ENCODE measurements at regions not wholly inside any gene's neighbourhood (a gene's known extent, or its start where the extent isn't known, plus 50 kb on each side); places are given as distances from the start of the nearest gene placed in this dataset.

- Histone ChIP-seq H3K4me1 (peaks cover 0 to 7% (median 0%) of the 10 kb centered on the region in 4 donors), H3K27me3 (no peaks in the 10 kb centered on the region), H3K9me3 (no peaks in the 10 kb centered on the region), H3K4me3 (no peak overlapping the region), H3K36me3 (no peaks in the 10 kb centered on the region), H3K27ac (no peak overlapping the region)
- TF ChIP-seq EP300 (IDR thresholded peaks at IDR 0.05; ENCODE audit: low read depth) (no peak), POLR2A (IDR thresholded peaks at IDR 0.05) (no peak), POLR2AphosphoS5 (IDR thresholded peaks at IDR 0.05) (no peak), CTCF (IDR thresholded peaks at IDR 0.05) (no peak)
- DNase-seq = no peak
- 66 to 78% methylated on average over 2 to 4 of the region's 4 CpGs for WGBS, 2 donors (ENCODE audit: low coverage in 1 of 2)
- in situ Hi-C loops (cut with MboI; ENCODE audit: low pct_ligation_motif_present in 1 of 4, low pct_unique_long_range_greater_than_20kb in 1 of 4, low sequenced_read_pairs in 3 of 4) = no loop called here
- intact Hi-C loops (cut with DNase I; ENCODE audit: low total_unique reads) = no loop called here
Measured at GRCh38 chr1:116224561-116224960, 113.4 kb downstream of the MAB21L3 start.

- Histone ChIP-seq H3K4me1 (peaks cover 0 to 7% (median 0%) of the 10 kb centered on the region in 4 donors), H3K4me3 (no peak overlapping the region), H3K36me3 (no peaks in the 10 kb centered on the region), H3K9me3 (no peaks in the 10 kb centered on the region), H3K27me3 (no peaks in the 10 kb centered on the region), H3K27ac (no peak overlapping the region)
- TF ChIP-seq EP300 (IDR thresholded peaks at IDR 0.05; ENCODE audit: low read depth) (no peak), POLR2A (IDR thresholded peaks at IDR 0.05) (no peak), POLR2AphosphoS5 (IDR thresholded peaks at IDR 0.05) (no peak), CTCF (IDR thresholded peaks at IDR 0.05) (no peak)
- intact Hi-C loops (cut with DNase I; ENCODE audit: low total_unique reads) (loop anchor here (5.0 kb wide), 1 partner anchor 1561 kb away; no protein-coding TSS in a partner anchor), in situ Hi-C loops (cut with MboI; ENCODE audit: low pct_ligation_motif_present in 1 of 4, low pct_unique_long_range_greater_than_20kb in 1 of 4, low sequenced_read_pairs in 3 of 4) (no loop called here)
- 72 to 100% methylated on average over 1 of the region's 1 CpG for WGBS, 2 donors (ENCODE audit: low coverage in 1 of 2)
- DNase-seq = no peak
Measured at GRCh38 chr1:116226017-116226416, 114.8 kb downstream of the MAB21L3 start.

GRCh38 chr1:116228511-116228910 lies 117.3 kb downstream of the MAB21L3 start:
- H3K27me3 ChIP-seq = no peaks in the 10 kb centered on the region
- no peak for DNase-seq
- H3K4me1 ChIP-seq = peaks cover 0 to 7% (median 0%) of the 10 kb centered on the region in 4 donors
- H3K4me3 ChIP-seq = no peak overlapping the region
- H3K9me3 ChIP-seq = no peaks in the 10 kb centered on the region
- intact Hi-C loops (cut with DNase I; ENCODE audit: low total_unique reads) (loop anchor here (5.0 kb wide), 1 partner anchor 1559 kb away; no protein-coding TSS in a partner anchor), in situ Hi-C loops (cut with MboI; ENCODE audit: low pct_ligation_motif_present in 1 of 4, low pct_unique_long_range_greater_than_20kb in 1 of 4, low sequenced_read_pairs in 3 of 4) (no loop called here)
- H3K36me3 ChIP-seq = no peaks in the 10 kb centered on the region
- 85 to 88% methylated on average over 2 of the region's 2 CpGs for WGBS, 2 donors (ENCODE audit: low coverage in 1 of 2)
- TF ChIP-seq POLR2A (IDR thresholded peaks at IDR 0.05) (no peak), EP300 (IDR thresholded peaks at IDR 0.05; ENCODE audit: low read depth) (no peak), CTCF (IDR thresholded peaks at IDR 0.05) (no peak), POLR2AphosphoS5 (IDR thresholded peaks at IDR 0.05) (no peak)
- H3K27ac ChIP-seq = no peak overlapping the region

GRCh38 chr1:116230712-116231111 lies 119.5 kb downstream of the MAB21L3 start:
- TF ChIP-seq POLR2AphosphoS5 (IDR thresholded peaks at IDR 0.05) (no peak), EP300 (IDR thresholded peaks at IDR 0.05; ENCODE audit: low read depth) (no peak), POLR2A (IDR thresholded peaks at IDR 0.05) (no peak), CTCF (IDR thresholded peaks at IDR 0.05) (no peak)
- Histone ChIP-seq H3K27me3 (no peaks in the 10 kb centered on the region), H3K27ac (no peak overlapping the region), H3K36me3 (no peaks in the 10 kb centered on the region), H3K9me3 (no peaks in the 10 kb centered on the region), H3K4me1 (no peaks in the 10 kb centered on the region), H3K4me3 (no peak overlapping the region)
- in situ Hi-C loops (cut with MboI; ENCODE audit: low pct_ligation_motif_present in 1 of 4, low pct_unique_long_range_greater_than_20kb in 1 of 4, low sequenced_read_pairs in 3 of 4) (no loop called here), intact Hi-C loops (cut with DNase I; ENCODE audit: low total_unique reads) (no loop called here)
- no peak for DNase-seq
- 0 to 11% methylated on average over 1 of the region's 1 CpG for WGBS, 2 donors (ENCODE audit: low coverage in 1 of 2)

All from transverse colon (tissue), 4 donors.